GM12891 (cell line): ENCODE measurements at regions not wholly inside any gene's neighbourhood (a gene's known extent, or its start where the extent isn't known, plus 50 kb on each side); places are given as distances from the start of the nearest gene placed in this dataset.

Source experiments
- DNase-seq: peaks from one replicate; pipeline ENCODE4 v3.0.0; 2011; ENCODE audit warnings: low spot score; ENCODE audit not compliant: insufficient read length
- FAIRE-seq: peaks from 2 replicates; lab custom pipeline; 2011; peaks lifted over from hg19 to GRCh38; lab: Jason Lieb, UNC
- PAX5 ChIP-seq: IDR thresholded peaks from 2 replicates; pipeline ENCODE4 v1.6.1; 2011; ENCODE audit warnings: low read length, moderate library complexity, mild to moderate bottlenecking; ENCODE audit not compliant: insufficient read depth, severe bottlenecking
- POLR2A ChIP-seq: IDR thresholded peaks from 2 replicates; pipeline ENCODE4 v1.6.1; 2011; ENCODE audit warnings: low read depth, low read length, control low read depth
- POLR2AphosphoS5 ChIP-seq: IDR thresholded peaks from 2 replicates; pipeline ENCODE4 v1.6.1; 2011; ENCODE audit warnings: low read depth, low read length, control low read depth
- POU2F2 ChIP-seq: IDR thresholded peaks from 2 replicates; pipeline ENCODE4 v1.6.1; 2011; ENCODE audit warnings: low read depth, mild to moderate bottlenecking, control low read depth, low read length, moderate library complexity
- SPI1 ChIP-seq: IDR thresholded peaks from 2 replicates; pipeline ENCODE4 v1.6.1; 2011; ENCODE audit warnings: low read depth, low read length, control low read depth
- TAF1 ChIP-seq: IDR thresholded peaks from 2 replicates; pipeline ENCODE4 v1.6.1; 2011; ENCODE audit warnings: low read depth, low read length, control low read depth

DNA sequence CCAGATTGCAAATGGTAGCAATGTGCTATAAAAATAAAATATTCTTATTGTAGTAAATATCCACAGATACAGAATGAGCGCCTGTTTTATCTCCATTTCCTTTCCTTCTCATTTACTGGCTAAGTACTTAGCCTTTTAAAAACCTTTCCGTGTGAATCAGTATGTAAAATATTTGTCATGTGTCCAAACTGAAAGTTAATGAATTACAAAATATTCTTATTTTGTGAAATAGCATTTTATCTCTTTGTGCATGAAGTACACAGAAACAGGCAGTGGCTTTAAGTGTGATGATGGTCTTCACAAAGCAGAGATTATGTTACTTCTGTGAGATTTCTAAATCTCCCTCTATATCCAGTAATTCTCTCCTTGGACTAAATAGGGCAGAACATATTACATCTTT lies 56.7 kb upstream of the KIAA1217 start:
- DNase-seq = no peak
- no peak for FAIRE-seq
- TF ChIP-seq PAX5 (no peak), SPI1 (no peak), POU2F2 (no peak), TAF1 (no peak), POLR2AphosphoS5 (no peak), POLR2A (no peak)

DNA sequence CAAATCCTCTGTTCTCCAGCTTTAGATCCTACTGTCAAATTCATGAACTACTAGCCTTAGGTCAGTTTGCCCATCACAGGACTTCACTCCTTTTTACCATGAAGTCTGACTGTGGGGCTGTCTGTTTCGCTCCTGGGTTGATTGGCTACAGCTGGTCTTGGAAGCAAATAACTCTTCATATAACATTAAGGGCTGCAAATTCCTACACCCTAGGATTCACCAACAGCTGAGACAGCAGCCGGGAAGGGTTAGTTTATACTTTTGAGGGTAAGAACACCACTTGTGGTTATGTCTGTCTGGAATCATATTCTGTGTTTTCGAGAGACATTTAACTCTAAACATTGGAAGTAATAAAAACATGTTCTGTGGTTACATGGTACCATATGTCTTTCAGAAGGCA lies 55.9 kb upstream of the KIAA1217 start:
- DNase-seq (no peak), FAIRE-seq (no peak)
- TF ChIP-seq TAF1 (no peak), POLR2A (no peak), POLR2AphosphoS5 (no peak), SPI1 (no peak), PAX5 (no peak), POU2F2 (no peak)

DNA sequence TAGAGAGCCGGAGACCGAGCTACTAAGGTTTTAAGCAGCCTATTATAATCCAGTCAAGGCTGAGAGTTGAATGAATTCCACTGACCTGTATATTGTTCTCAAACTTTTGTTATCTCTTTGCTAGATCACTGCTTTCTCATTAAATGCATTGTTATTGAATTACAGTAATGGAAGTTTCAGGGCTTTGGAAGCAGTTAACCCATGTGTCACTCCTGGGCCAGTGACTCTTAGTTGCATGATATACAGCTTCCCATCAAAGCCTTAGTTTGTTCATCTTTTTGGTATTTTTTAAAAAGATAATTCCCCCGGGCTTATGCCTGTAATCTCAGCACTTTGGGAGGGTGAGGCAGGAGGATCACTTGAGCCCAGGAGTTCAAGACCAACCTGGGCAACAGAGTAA lies 55.4 kb upstream of the KIAA1217 start:
- no peak for TF ChIP-seq POU2F2
- TF ChIP-seq POLR2AphosphoS5 = no peak
- no peak for TF ChIP-seq PAX5
- no peak for TF ChIP-seq TAF1
- no peak for TF ChIP-seq POLR2A
- no peak for TF ChIP-seq SPI1

DNA sequence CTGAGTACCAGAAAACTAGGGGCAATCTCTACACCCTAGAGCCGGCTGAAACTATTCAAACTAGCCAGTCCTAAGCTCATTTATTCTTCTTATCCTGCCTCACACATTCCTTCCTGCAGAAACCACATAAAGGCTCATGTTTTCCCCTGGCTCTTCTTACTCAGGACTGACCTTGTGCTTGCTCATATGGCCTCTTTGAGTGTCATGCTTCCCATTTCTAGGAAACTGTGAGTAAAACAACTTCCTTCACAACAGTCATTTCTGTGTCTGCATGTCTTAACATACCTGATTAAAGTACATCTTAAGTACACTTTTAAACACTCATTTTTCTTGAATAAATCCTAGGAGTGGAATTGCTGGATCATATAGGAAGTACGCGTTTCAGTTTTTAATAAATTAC lies 52.3 kb upstream of the KIAA1217 start:
- no peak for TF ChIP-seq SPI1
- TF ChIP-seq POU2F2 = no peak
- no peak for TF ChIP-seq PAX5
- no peak for TF ChIP-seq POLR2A
- TF ChIP-seq POLR2AphosphoS5 = no peak
- TF ChIP-seq TAF1 = no peak
- no peak for FAIRE-seq
- no peak for DNase-seq

More for the DNA sequence above, 55.4 kb upstream of the KIAA1217 start:
- no peak for FAIRE-seq
- DNase-seq = no peak

DNA sequence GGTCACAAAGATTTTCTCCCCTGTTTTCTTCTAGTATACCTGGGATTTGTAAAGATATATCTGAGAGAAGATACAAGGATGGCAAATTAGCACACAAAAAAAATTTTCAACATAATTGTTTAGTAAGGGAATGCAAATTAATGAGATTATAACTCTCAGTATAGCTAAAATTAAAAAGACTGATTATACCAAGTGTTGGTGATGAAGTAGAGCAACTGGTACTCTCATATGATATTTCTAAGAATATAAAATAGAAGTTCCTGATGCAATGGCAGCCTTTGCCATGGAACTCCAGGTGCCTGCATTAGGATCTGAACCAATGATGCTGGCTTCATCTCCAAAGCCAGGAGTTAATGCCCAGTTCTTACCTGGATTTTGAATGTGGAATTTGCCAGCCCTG lies 51.4 kb upstream of the KIAA1217 start:
- DNase-seq (no peak), FAIRE-seq (no peak)
- TF ChIP-seq POLR2AphosphoS5 = no peak
- no peak for TF ChIP-seq PAX5
- no peak for TF ChIP-seq SPI1
- TF ChIP-seq POLR2A = no peak
- no peak for TF ChIP-seq TAF1
- TF ChIP-seq POU2F2 = no peak
